ENCODE measurements at regions not wholly inside any gene's neighbourhood (a gene's known extent, or its start where the extent isn't known, plus 50 kb on each side); places are given as distances from the start of the nearest gene placed in this dataset.

- no peak for TF ChIP-seq MEIS1 (CRISPR knock-in tag; IDR thresholded peaks at IDR 0.05; ENCODE audit: borderline replicate concordance)
- TF ChIP-seq ZBTB26 (tag by site-specific recombination; optimal IDR thresholded peaks at IDR 0.05): no peak
- TF ChIP-seq ZBTB7A (tag by site-specific recombination; IDR thresholded peaks at IDR 0.05; ENCODE audit: low read depth): no peak
- TF ChIP-seq CTCF (tag by site-specific recombination; IDR thresholded peaks at IDR 0.05): no peak
- TF ChIP-seq PBX3 (CRISPR knock-in tag; IDR thresholded peaks at IDR 0.05): no peak
These were observed 95.2 kb downstream of the RASSF9 start for GRCh38 chr12:85741046-85741445.

All from HEK293 (cell line).